Keratinocyte (primary cell): ENCODE measurements at regions not wholly inside any gene's neighbourhood (a gene's known extent, or its start where the extent isn't known, plus 50 kb on each side); places are given as distances from the start of the nearest gene placed in this dataset.
"Not testable (repeated sequence)": the region's sequence is repeated elsewhere in the genome, so short reads cannot be mapped to it uniquely, and the experiment has no call there.

Experiments
- DNase-seq: peaks from one replicate; pipeline ENCODE4 v3.0.0-alpha.2; 2011; ENCODE audit warnings: low read depth, missing footprints, low spot score
- FAIRE-seq: peaks from 2 replicates; lab custom pipeline; 2011; peaks lifted over from hg19 to GRCh38; lab: Jason Lieb, UNC
- H2AFZ ChIP-seq: 2 replicates; pipeline ENCODE4 v1.6.0; 2012; ENCODE audit warnings: low read length, control low read depth, inconsistent platforms; ENCODE audit not compliant: control insufficient read depth
- H3K27ac ChIP-seq: 2 replicates; pipeline ENCODE4 v1.5.1; 2011; ENCODE audit warnings: low read length; ENCODE audit not compliant: control insufficient read depth, insufficient read depth
- H3K27me3 ChIP-seq: 3 replicates; pipeline ENCODE4 v1.6.0; 2011; ENCODE audit warnings: low read length; ENCODE audit not compliant: control insufficient read depth, insufficient read depth; ENCODE audit errors: extremely low read depth
- H3K36me3 ChIP-seq, 2 experiments: 2 replicates in 1 of 2; 3 replicates in 1 of 2; pipeline ENCODE4 v1.5.1; 2011; ENCODE audit warnings: low read length in 2 of 2, mild to moderate bottlenecking in 1 of 2; ENCODE audit not compliant: control insufficient read depth in 2 of 2, insufficient read depth in 2 of 2; ENCODE audit errors: extremely low read depth in 1 of 2
- H3K4me1 ChIP-seq: 3 replicates; pipeline ENCODE4 v1.5.1; 2011; ENCODE audit warnings: low read length; ENCODE audit not compliant: control insufficient read depth, insufficient read depth; ENCODE audit errors: extremely low read depth
- H3K4me2 ChIP-seq: 3 replicates; pipeline ENCODE4 v1.6.0; 2011; ENCODE audit warnings: low read depth, low read length; ENCODE audit not compliant: control insufficient read depth, insufficient read depth; ENCODE audit errors: extremely low read depth
- H3K4me3 ChIP-seq, 3 experiments: fragments of 200-600 bp in 1 of 3; sonication (generic) in 1 of 3; 2 replicates in 2 of 3; 3 replicates in 1 of 3; pipeline ENCODE4 v1.5.1; 2011 to 2016; ENCODE audit warnings: low read length in 3 of 3, mild to moderate bottlenecking in 3 of 3, control low read depth in 2 of 3, inconsistent platforms in 1 of 3, low read depth in 1 of 3, mixed read lengths in 1 of 3, mixed run types in 1 of 3, moderate library complexity in 1 of 3; ENCODE audit not compliant: control insufficient read depth in 2 of 3, insufficient read depth in 2 of 3; ENCODE audit errors: extremely low read depth in 1 of 3
- H3K79me2 ChIP-seq: 2 replicates; pipeline ENCODE4 v1.6.0; 2012; ENCODE audit warnings: low read length; ENCODE audit not compliant: control insufficient read depth, insufficient read depth
- H3K9ac ChIP-seq: 3 replicates; pipeline ENCODE4 v1.6.0; 2011; ENCODE audit warnings: low read length; ENCODE audit not compliant: control insufficient read depth, insufficient read depth; ENCODE audit errors: extremely low read depth
- H3K9me1 ChIP-seq: 3 replicates; pipeline ENCODE4 v1.6.0; 2011; ENCODE audit warnings: low read length; ENCODE audit not compliant: control insufficient read depth, insufficient read depth; ENCODE audit errors: extremely low read depth
- H3K9me3 ChIP-seq: 2 replicates; pipeline ENCODE4 v1.5.1; 2012; ENCODE audit warnings: low read depth, low read length; ENCODE audit not compliant: control insufficient read depth
- H4K20me1 ChIP-seq: 3 replicates; pipeline ENCODE4 v1.6.0; 2011; ENCODE audit warnings: low read length; ENCODE audit not compliant: control insufficient read depth, insufficient read depth; ENCODE audit errors: extremely low read depth
- CTCF ChIP-seq, 3 experiments: IDR thresholded peaks in 1 of 3; conservative IDR thresholded peaks in 1 of 3; optimal IDR thresholded peaks in 1 of 3; 2 replicates in 2 of 3; 3 replicates in 1 of 3; pipeline versions ENCODE3 to v1.5.1; 2011; ENCODE audit warnings: low read length in 3 of 3, mild to moderate bottlenecking in 3 of 3, moderate library complexity in 2 of 3, control low read depth in 1 of 3, inconsistent platforms in 1 of 3; ENCODE audit not compliant: insufficient read depth in 2 of 3; ENCODE audit errors: extremely low read depth in 1 of 3
- EZH2 ChIP-seq: IDR thresholded peaks from one replicate; pipeline ENCODE4 v1.6.1; 2012; ENCODE audit warnings: inconsistent platforms, mild to moderate bottlenecking, low read length, moderate library complexity
- dilution Hi-C: fragments of 300-500 bp; cut with MboI; formaldehyde crosslinking; loops from one replicate; pipeline ENCODE4 v1.7.0; 2020; ENCODE audit warnings: low sequenced_read_pairs; ENCODE audit not compliant: extremely low pct_ligation_motif_present

GRCh38 chr12:33514893-33515292, 75.3 kb upstream of the SYT10 start:
- FAIRE-seq, result no peak
- DNase-seq, result no peak
- Histone ChIP-seq H3K27me3 (no peaks in the 10 kb centered on the region), H3K9me1 (no peaks in the 10 kb centered on the region), H3K4me3 (no peak overlapping the region), H3K27ac (no peak overlapping the region), H3K4me1 (no peaks in the 10 kb centered on the region), H3K9me3 (no peaks in the 10 kb centered on the region), H4K20me1 (no peaks in the 10 kb centered on the region), H3K9ac (no peak overlapping the region), H3K79me2 (no peaks in the 10 kb centered on the region), H2AFZ (no peak overlapping the region), H3K36me3 (no peaks in the 10 kb centered on the region), H3K4me2 (no peak overlapping the region)
- dilution Hi-C loops, result no loop called here
- TF ChIP-seq CTCF (optimal IDR thresholded peaks at IDR 0.05 in 1 of 3, IDR thresholded peaks at IDR 0.05 in 1 of 3, conservative IDR thresholded peaks at IDR 0.05 in 1 of 3; ENCODE audit: extremely low read depth in 1 of 3, insufficient read depth in 2 of 3, low read length in 3 of 3), result no peak
- no peak for TF ChIP-seq EZH2

GRCh38 chr12:33519566-33519965, 79.9 kb upstream of the SYT10 start:
- Histone ChIP-seq H3K9me1 (no peaks in the 10 kb centered on the region), H3K4me1 (no peaks in the 10 kb centered on the region), H3K9ac (no peak overlapping the region), H3K4me3 (no peak overlapping the region), H4K20me1 (no peaks in the 10 kb centered on the region), H3K4me2 (no peak overlapping the region), H3K79me2 (no peaks in the 10 kb centered on the region), H3K27ac (no peak overlapping the region), H3K9me3 (no peaks in the 10 kb centered on the region), H3K36me3 (no peaks in the 10 kb centered on the region), H3K27me3 (no peaks in the 10 kb centered on the region), H2AFZ (no peak overlapping the region)
- TF ChIP-seq CTCF (optimal IDR thresholded peaks at IDR 0.05 in 1 of 3, IDR thresholded peaks at IDR 0.05 in 1 of 3, conservative IDR thresholded peaks at IDR 0.05 in 1 of 3; ENCODE audit: extremely low read depth in 1 of 3, insufficient read depth in 2 of 3, low read length in 3 of 3), result no peak
- TF ChIP-seq EZH2, result no peak
- dilution Hi-C loops, result no loop called here
- no peak for DNase-seq
- FAIRE-seq, result no peak

GRCh38 chr12:33520505-33521302, 81.1 kb upstream of the SYT10 start:
- H3K27me3 ChIP-seq, H3K4me1 ChIP-seq, H2AFZ ChIP-seq, dilution Hi-C loops, H3K36me3 ChIP-seq, H3K9me3 ChIP-seq, H4K20me1 ChIP-seq, H3K9me1 ChIP-seq, H3K9ac ChIP-seq, DNase-seq, FAIRE-seq, H3K4me3 ChIP-seq, H3K27ac ChIP-seq, H3K4me2 ChIP-seq, H3K79me2 ChIP-seq: not testable (repeated sequence)
